Esophagus squamous epithelium (tissue), 4 donors: ENCODE measurements at regions not wholly inside any gene's neighbourhood (a gene's known extent, or its start where the extent isn't known, plus 50 kb on each side); places are given as distances from the start of the nearest gene placed in this dataset.

ENCODE experiments used
- CTCF ChIP-seq, 6 experiments: fragments of 450-650 bp in 4 of 6; fragments of 200-600 bp in 2 of 6; sonication (generic) in 2 of 6; IDR thresholded peaks; one replicate each; pipeline ENCODE4 v1.5.1; 2016 to 2019; ENCODE audit warnings: antibody characterized with exemption in 6 of 6, mild to moderate bottlenecking in 4 of 6, moderate library complexity in 4 of 6
- POLR2A ChIP-seq, 4 donors: fragments of 450-650 bp; IDR thresholded peaks; one replicate each; pipeline ENCODE4 v1.6.1; 2017; ENCODE audit warnings: antibody characterized with exemption in 4 of 4, mild to moderate bottlenecking in 4 of 4, moderate library complexity in 3 of 4

- TF ChIP-seq CTCF (IDR thresholded peaks at IDR 0.05) (no peak), POLR2A (IDR thresholded peaks at IDR 0.05) (no peak)
Observed at GRCh38 chr21:35349376-35350080, 300.4 kb upstream of the RUNX1 start.
